HUDEP-2 (cell line): ENCODE measurements at regions not wholly inside any gene's neighbourhood (a gene's known extent, or its start where the extent isn't known, plus 50 kb on each side); places are given as distances from the start of the nearest gene placed in this dataset.

Experiments used
- DNase-seq, 76 experiments: peaks; one replicate each; lab custom pipeline; 2025; ENCODE audit not compliant: unreplicated experiment in 76 of 76; lab: John Stamatoyannopoulos, UW

DNA sequence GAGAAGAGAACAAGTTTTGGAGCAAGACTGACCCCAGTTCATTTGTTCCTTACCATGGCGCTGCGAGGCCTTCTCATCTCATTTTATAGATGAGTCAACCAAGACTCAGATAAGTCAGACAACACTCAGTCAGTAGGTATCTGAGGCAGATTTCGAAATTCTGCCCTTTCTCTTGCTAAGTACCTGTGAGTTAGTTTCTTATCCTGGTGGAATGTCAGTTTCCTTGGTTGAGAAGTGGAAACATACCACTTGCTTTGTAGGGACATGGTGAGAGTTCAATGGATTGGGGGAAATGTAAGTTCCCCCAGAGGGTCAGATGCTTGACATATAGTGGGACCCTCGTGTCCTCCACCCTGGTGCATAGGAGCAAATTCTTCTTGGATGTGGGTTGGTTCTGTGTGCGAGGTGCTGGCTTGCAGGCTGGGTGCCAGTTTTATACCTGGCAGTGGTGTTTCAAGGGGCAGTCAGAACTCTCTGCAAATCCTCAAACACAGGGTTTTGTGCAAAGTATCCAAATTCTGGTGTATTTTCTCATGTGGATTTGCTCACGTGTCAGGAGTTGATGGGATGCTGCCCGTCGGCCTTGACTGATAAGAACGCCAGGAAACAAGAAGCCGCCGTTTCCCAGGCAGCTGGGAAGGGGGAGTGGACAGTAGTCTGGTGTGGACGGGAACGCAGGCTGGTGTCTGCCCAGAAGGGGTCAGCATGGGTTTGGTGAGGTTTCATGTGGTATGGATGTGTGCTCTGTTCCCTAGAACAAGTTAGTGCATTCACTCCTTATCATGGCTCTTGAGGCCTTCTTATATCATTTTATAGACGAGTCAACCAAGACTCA, 61.1 kb upstream of the CIBAR2 start:
- no peak for DNase-seq

DNA sequence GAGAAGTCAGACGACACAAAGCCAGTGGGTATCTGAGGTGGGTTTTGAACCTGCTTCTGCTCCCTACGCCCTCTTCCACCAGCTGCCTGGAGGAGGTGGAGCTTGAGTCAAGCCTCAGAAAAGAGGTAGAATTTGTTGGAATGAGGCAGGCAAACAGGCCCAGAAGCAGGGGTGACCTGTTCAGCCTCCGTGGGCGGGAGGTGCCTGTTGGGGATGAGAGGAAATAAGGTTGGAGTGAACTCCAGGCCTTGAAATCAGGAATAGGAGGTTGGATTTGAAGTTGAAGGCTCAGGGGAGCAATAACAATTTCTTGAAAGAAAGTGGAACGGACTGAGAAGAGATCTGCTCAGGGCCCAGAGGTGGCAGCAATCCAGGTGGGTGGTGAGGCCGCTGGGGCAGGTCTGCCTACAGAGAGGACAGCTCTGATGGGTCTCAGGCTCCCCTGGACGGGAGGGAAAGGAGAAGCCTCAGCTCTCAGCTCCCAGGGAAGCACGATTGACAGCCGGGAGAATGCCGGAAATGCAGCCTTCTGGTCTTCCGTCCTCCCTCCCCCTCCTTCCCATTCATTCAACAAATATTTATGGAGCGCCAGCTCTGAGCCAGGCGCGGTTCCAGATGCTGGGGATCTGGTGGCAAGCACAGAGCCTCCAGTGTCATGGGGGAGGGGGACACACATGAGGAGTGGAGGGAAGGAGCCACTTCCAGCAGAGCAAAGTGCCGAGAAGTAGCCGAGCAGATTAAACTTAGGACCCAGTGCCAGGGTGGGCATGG, 61.9 kb upstream of the CIBAR2 start:
- no peak for DNase-seq

- no peak for DNase-seq
Observed at GRCh38 chr16:85174871-85175723, 62.8 kb upstream of the CIBAR2 start.

DNA sequence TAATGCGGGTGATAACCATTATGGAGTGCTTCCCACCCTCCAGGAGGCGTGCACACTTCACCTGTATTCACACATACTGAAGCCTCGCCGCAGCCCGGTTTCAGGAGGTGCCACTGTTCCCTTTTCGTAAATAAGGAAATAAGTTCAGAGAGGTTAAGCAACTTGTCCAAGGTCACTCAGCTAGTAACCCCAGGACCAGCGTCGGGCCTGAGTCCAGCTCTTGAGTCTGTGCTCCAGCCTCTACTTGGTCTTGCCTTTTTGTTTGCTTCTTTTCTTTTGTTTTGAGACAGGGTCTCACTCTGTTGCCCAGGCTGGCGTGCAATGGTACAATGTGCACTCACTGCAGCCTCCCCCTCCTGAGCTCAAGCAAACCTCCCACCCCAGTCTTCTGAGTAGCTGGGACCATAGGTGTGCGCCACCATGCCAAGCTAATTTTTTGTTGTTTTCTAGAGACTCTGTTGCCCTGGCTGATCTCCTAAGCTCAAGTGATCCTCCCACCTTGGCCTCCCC, 63.5 kb upstream of the CIBAR2 start:
- DNase-seq: no peak

- DNase-seq: no peak
Observed at GRCh38 chr16:85176541-85177447, 64.5 kb upstream of the CIBAR2 start.

DNA sequence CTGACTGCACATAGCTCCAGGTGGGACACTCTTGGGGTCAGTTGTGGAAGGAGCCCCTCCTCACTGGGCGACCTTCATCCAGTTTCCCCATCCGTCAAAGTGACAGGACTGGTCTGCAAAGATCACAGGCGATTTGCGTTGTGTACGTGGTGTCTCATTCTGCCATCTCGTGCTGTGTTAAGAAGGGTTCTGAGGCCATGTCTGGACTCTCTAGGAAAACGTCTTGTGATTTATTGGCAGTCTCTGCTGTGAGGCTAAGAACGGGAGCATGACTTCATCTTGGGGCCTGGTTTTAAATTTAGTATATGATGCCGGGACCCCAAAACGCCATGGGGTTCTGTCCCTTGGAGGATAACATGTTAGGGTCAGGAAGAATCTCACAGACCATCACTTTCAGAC, 65.2 kb upstream of the CIBAR2 start:
- DNase-seq: no peak

- DNase-seq: no peak
Observed at GRCh38 chr16:85178006-85178591, 65.8 kb upstream of the CIBAR2 start.

DNA sequence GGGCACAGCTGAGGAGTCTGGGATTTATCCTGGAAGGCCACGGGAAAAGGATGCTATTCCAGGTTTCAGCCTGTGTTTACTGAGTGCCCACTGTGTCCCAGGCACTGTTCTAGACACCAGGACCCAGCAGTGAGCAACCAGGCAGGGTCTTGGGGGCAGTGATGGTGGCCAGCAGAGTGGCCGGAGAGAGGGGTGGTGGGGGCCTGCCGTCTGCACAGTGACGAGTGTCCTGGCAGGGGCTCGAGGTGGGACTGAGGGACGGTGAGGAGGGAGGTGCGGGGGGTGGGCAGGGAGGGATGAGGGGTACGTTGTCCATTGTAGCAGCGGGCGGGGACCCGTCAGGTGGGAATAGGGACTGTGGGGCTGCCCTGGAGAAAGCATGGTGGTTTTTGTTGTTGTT, 66.3 kb upstream of the CIBAR2 start:
- DNase-seq: no peak

DNA sequence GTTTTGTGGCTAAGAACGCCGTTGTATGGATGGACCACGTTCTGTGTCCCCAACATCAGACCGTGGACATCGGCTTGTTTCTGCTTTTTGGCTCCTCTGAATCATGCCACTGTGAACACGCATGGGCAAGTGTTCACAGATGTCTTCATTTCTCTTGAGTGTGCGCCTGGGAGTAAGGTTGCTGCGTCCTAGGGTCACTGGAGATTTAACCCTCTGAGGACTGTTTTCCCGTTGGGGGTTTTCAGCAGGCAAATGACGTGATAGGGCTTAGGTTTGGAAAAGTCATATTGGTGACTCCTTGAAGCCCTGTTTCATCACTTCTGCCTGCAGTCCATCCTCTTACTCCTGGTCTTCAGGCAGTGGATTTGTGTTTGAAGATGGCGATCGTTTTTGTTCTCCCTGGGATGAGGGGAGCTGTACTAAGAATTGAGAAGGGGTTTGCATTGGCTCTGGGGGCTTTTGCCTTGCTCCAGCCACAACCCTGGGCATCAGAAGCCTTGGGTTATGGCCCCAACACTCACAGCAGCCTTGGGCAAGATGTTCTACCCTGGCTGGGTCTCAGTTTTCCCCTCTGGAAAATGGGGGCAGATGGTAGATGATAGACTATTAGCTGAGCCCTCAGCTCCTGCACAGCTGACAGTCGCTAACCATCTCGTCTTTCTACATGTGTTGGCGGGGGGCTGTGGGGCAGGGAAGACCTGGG, 67.2 kb upstream of the CIBAR2 start:
- DNase-seq: no peak

GRCh38 chr16:85180047-85180826, 68.0 kb upstream of the CIBAR2 start:
- no peak for DNase-seq

DNA sequence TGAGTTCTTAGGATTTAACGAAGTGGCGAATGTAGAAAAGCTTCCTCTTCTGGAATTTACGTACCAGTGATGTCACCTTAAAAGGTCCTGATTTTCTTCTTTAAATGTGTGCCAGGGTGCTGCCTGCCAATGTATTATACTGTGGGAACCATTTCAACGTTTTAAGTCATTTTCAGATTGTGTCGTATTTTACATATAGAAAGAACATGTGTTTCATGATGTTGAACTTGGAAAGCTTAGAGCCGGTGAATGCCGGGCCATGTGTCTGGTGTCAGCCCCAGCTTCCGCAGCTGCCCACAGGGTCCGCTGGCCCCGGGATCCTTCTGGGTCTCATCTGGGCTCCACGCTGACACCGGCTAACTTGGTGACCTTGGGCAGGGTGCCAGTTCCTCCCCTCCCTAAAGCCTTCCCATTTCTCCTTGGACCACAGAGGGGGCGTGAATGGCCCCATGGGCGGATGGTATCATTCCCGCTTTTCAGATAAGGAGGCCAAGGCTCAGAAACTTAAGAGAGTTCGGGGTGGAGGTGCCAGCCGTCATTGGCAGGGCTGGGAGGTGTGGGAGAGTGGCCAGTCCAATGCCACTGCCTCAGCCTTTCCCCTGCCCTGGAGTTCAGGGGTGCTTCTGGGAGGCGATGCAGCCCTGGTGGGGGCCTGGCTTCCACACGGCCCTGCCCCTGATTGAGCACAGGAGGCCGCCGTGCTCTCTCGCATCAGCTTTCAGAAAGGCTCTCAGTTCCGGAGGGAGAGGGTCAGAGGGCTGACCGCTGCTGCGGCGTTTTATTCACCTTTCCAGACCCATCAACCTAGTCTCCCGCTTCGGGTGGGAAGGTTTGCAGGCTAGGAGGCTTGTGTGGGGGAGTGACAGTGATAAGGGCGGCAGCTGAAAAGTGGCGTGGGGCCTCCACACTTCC, 68.8 kb upstream of the CIBAR2 start:
- DNase-seq: no peak

GRCh38 chr16:85181739-85182129, 69.5 kb upstream of the CIBAR2 start:
- DNase-seq: no peak

DNA sequence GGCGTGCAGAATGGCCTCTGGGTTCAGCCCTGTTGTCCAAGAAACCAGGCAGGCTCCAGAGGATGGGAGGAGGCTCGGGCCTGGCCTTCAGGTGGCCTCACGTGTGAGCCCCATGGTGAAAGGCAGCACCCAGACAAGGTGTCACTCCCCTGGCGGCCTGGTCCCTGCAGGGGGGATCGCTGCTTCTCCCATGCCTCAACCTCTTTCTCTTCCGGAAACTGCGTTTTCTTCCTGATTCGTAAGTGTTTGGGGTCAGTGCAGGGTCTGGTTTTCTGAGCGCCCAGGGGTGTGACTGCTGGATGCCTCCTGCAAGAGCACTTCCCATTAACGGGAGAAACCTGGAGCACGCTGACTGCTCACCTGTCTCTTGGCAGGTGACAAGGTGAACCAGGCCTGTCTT, 70.0 kb upstream of the CIBAR2 start:
- no peak for DNase-seq

DNA sequence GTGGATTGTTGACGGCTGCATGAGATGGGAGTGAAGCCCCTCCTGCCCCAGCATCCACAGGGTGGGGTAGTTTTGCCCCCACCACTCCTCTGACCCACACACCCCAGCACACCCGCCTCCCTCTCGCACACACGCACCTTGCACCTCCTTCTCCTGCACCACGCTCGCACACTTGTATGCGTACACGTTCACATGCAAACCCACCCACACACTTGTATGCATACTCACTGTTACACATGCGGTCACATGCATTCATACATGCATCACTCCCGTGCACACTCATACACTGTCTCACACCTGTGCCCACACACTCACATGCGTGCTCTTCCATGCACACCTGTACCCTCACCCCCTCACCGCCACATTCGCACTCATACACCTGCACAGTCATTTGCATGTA, 70.5 kb upstream of the CIBAR2 start:
- DNase-seq: no peak

DNA sequence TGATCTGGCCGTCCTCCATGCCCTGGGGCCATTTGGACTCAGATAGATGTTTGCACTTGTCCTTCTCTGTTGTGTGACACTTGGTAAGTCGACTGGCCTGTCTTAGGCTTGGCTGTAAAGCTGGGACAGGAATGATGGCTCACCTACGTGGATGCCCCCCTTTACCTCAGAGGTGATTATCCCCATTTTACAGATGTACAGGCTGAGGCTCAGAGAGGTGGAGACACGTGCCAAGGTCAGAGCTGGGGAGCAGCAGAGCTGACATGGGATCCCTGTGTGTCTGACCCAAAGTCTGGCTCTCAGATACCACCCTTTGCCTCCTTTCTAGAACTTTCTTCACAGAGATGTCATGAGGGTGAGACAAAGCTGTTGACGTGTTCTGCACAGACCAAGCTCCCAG, 71.3 kb upstream of the CIBAR2 start:
- DNase-seq: no peak

GRCh38 chr16:85184404-85184803, 72.1 kb upstream of the CIBAR2 start:
- no peak for DNase-seq
